ENCODE measurements at regions not wholly inside any gene's neighbourhood (a gene's known extent, or its start where the extent isn't known, plus 50 kb on each side); places are given as distances from the start of the nearest gene placed in this dataset.

GRCh38 chr4:180512801-180513475 is 1730.3 kb upstream of the TENM3 start:
- no peak for DNase-seq (ENCODE audit: low read depth)

DNA sequence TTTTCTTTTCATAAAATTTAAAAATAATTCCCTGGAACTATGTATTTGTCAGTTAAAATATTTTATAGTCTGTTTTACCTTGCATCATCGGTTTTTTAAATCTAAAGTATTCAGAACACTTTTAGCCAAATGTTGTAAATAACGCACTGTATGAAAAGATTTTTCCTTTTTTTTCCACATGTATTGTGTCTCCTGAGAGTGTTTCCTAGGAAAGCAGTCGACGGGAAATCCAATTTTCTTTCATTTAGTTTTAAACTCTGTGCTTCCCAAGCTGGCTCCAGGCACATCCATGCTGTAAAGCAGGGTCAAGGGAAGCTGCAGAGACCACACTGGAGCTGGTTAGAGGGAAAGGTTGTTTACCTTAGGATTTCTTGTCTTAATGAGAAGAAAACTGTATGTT is 1724.3 kb upstream of the TENM3 start:
- no peak for DNase-seq (ENCODE audit: low read depth)

DNA sequence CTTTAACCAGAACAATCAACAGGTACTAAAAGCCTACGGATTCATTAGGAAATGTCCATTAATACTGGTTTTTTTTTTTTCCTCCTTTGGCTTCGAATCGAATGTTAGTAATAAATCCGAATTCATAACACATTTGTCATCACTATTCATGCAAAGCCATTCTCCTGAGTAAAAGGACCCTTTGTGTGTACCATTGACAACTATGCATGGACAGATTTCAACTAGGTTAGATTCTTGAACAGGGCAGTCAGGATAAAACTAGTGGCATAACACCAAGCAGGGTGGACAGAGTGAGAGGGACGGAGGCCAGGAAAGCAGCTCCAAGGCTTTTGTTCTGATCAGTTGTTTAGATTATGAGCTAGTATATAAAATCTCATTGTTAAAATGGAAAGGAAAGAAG is 1722.0 kb upstream of the TENM3 start:
- DNase-seq (ENCODE audit: low read depth): no peak

- DNase-seq (ENCODE audit: low read depth): no peak
Measured at GRCh38 chr4:180525523-180526077, 1717.6 kb upstream of the TENM3 start.

DNA sequence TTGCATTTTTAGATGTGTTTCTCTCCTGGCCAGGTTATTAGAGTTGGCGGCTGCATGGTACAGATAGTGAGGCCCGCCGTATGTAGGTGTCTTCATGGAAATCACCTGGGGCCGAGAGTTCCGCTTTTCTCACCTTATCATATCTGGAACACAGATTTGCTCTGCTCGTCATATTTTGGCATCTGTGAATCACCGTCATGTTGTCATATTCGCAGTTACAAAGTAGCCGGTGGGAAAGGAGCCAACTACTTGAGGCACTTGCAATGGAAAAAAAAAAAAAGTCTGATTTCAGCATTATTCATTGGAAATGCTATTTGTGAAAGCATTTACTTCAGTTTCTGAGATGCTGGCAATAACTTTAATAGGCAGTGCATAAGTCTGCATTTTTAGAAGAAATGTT is 1715.2 kb upstream of the TENM3 start:
- DNase-seq (ENCODE audit: low read depth): no peak

DNA sequence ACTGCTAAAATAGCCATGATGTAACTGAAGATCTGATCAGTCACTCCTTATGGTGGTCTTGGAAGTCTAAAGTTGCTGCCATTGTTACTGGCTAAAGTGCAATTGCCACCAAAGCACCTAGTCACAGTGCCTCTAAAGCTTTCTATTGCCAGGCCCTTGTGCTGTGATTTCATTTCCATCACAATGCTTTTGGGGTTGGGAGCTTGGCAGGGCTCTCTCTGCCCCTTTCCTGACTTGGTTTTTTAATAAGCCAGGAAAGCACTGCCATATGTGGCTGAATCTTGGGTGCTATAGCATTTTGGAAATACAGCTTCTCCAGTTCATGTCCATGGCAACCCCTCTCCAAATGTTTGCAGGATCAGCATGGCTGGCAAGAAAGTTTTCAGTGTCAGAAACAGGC is 1712.4 kb upstream of the TENM3 start:
- DNase-seq (ENCODE audit: low read depth): no peak

GRCh38 chr4:180532691-180533090 is 1710.5 kb upstream of the TENM3 start:
- DNase-seq (ENCODE audit: low read depth): no peak

- DNase-seq (ENCODE audit: low read depth): no peak
Measured at GRCh38 chr4:180538384-180539057, 1704.7 kb upstream of the TENM3 start.

DNA sequence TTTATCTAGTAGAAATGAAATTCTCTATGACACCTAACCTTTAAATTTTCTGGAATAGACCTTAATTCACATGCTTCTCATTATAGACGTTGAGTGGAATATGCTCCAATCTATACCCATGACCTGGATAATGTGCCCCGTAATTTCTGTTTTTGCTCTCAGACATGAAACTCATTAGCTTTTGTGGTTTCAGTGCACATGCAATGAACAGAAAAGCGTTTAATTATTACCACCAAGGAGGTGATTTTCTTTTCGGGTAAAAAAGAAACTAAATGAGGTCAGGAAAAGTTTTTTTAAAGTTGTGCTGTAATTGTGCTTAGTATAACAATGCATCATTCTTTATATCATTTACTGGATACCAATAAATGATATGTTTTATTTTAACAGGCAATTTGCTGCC is 1703.9 kb upstream of the TENM3 start:
- no peak for DNase-seq (ENCODE audit: low read depth)

DNA sequence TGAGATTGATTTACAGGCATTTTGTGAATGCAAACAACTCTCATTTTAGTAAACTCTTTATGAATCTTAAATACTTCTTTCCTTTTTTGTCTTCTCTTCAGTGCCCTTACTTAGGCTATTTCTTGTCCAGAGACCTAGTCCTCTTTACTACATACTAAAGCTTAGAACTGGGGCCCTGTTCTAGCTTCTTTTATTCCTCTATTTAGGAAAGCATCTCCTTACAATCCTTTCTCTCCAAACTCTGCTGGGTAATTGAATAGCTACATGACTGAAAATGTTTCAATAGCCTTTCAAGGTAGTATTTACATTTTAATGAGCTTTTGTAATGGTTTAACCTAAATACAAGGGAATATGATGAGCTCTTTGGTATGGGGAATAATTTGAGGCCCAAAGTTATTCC is 1701.5 kb upstream of the TENM3 start:
- DNase-seq (ENCODE audit: low read depth): no peak

GRCh38 chr4:180542445-180543100 is 1700.6 kb upstream of the TENM3 start:
- peak; percentile 70 for DNase-seq (ENCODE audit: low read depth)

GRCh38 chr4:180550106-180550505 is 1693.1 kb upstream of the TENM3 start:
- no peak for DNase-seq (ENCODE audit: low read depth)

DNA sequence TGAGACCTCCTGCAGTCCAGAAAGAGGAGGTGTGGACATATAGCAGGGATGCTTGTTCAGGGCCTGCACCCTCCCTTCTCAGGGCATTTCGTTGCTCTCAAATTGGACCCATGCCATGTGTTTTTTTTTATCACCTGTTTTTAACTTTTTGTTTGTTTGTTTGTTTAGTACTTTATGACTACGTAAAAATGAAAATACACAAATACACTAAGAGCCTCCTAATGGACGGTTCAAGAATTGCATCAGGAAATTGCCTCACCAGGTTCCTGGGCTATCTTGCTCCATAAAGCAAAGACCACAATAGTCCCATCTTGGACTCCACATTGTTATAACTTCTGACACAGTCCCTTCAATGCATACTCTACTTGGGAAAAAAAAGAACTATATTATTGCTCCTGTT is 1685.9 kb upstream of the TENM3 start:
- DNase-seq (ENCODE audit: low read depth): no peak

- no peak for DNase-seq (ENCODE audit: low read depth)
Measured at GRCh38 chr4:180557950-180558349, 1685.3 kb upstream of the TENM3 start.

- DNase-seq (ENCODE audit: low read depth): no peak
Measured at GRCh38 chr4:180558427-180558826, 1684.8 kb upstream of the TENM3 start.

DNA sequence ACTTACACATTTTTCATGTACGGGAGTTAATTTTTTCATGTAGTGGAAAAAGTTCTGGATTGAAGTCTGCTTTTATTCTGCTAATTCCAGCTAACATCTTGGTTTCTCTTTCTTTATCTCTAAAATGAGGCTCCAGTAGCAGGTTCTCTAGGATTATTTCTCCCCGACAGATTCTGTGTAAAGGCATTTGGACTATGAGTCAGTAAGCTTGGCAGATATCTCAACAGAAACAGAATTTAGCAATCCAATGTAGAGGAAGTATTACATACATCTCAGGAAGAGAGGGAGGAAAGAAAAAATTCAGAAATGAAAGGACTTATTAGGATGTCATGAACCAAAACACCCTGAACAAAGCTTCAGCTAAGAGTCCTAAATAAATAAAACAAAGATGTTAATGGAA is 1682.3 kb upstream of the TENM3 start:
- DNase-seq (ENCODE audit: low read depth): peak; percentile 49

- DNase-seq (ENCODE audit: low read depth): no peak
Measured at GRCh38 chr4:180564026-180564425, 1679.2 kb upstream of the TENM3 start.

DNA sequence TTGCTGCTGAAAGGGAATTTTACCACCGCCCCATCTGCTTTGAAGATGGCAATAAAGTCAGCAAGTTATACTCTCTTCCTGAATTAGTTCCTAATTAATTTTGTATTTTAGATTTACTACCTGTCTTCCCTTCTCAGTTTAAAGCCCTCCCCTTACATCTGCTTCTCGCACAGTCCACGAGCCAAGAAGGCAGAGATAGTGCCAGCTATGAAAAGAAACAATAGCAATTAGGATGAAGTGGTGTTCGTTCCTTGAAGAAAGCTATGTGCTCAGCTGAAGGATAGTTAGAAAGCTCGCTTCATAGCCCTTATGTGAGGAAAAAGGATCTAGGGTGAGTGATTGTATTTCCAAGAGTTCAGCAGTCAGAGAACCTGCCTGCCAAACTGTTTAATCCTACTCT is 1678.8 kb upstream of the TENM3 start:
- DNase-seq (ENCODE audit: low read depth): no peak

DNA sequence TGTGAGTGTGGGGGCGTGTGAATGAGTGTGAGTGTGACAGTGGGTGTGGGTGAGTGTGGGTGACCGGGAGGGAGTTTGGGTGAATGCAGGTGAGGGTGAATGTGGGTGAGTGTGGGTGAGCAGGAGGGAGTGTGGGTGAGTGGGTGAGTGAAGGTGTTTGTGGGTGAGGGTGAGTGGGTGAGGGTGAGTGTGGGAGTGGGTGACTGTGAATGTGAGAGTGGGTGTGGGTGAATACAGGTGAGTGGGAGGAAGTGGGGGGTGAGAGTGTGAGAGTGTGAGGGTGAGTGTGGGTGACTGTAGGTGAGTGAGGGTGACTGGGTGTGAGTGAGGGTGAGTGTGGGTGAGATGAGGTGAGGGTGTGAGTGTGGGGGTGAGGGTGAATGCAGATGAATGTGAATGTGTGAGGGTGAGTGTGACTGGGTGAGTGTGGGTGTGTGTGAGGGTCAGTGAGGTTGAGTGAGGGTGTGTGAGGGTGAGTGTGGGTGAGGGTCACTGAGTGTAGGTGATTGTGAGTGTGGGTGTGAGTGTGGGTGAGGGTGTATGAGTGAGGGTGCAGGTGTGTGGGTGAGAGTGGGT is 1677.3 kb upstream of the TENM3 start:
- no peak for DNase-seq (ENCODE audit: low read depth)

- DNase-seq (ENCODE audit: low read depth): no peak
Measured at GRCh38 chr4:180566492-180566891, 1676.7 kb upstream of the TENM3 start.

GRCh38 chr4:180567080-180567479 is 1676.1 kb upstream of the TENM3 start:
- DNase-seq (ENCODE audit: low read depth): no peak

DNA sequence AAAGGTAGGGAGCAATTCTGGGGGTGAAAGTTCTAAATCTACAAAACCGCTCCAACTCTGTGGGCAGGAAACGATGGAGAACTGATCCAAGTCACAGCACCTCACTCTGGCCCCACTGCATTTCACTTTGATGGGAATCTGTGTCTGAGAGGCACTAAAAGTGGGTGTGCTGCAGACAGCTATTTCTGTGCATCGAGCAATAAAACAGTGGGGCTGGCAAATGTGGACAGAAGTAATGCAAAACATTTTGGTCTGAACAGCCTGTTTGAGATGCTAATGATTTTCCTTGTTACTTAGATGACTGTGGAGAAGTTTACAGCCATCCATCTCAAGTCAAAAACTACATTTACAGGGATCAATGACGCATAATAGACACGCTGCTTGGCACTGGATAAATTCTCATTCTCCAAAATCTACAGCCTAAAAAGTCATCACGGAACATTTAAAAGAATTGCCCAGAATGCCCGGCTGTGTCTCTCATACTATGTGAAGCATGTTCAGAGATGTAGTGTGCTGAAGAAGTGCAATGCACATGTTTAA is 1671.6 kb upstream of the TENM3 start:
- no peak for DNase-seq (ENCODE audit: low read depth)

GRCh38 chr4:180578175-180578574 is 1665.0 kb upstream of the TENM3 start:
- DNase-seq (ENCODE audit: low read depth): no peak

Measured in HS-5 (cell line).